Stimulated activated CD8-positive, alpha-beta memory T cell treated with anti-CD3 and anti-CD28 coated beads, Interleukin-7, amount 100 ng/mL, for 4 hours (primary cell): ENCODE measurements at regions not wholly inside any gene's neighbourhood (a gene's known extent, or its start where the extent isn't known, plus 50 kb on each side); places are given as distances from the start of the nearest gene placed in this dataset.

Experiments
- DNase-seq, 2 donors: peaks; one replicate each; pipeline ENCODE4 v3.0.0-alpha.2; 2020; ENCODE audit warnings: low read depth in 2 of 2

- no peak for DNase-seq
Measured at GRCh38 chr11:129292092-129292491, 83.6 kb upstream of the BARX2 start.

DNA sequence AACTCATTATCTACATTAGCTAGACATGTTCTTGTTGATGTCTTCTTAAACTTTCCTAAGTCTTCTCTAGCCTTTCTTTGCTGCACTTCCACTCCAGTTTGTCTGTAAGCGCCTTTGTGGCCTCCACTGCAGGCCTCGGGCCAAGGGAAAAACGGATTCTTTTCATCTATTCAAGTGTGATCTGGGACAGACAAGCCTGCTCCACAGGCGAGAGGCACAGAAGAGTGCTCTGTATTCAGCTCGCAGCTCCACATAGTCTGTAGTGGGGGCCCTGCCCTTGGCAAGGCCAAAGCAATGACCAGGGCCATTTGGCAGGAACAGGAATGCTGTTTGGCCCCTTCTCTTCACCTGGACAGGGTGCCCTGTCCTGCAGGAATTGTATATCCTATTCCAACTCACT lies 84.1 kb upstream of the BARX2 start:
- no peak for DNase-seq

GRCh38 chr11:129290966-129291365 lies 84.7 kb upstream of the BARX2 start:
- no peak for DNase-seq

DNA sequence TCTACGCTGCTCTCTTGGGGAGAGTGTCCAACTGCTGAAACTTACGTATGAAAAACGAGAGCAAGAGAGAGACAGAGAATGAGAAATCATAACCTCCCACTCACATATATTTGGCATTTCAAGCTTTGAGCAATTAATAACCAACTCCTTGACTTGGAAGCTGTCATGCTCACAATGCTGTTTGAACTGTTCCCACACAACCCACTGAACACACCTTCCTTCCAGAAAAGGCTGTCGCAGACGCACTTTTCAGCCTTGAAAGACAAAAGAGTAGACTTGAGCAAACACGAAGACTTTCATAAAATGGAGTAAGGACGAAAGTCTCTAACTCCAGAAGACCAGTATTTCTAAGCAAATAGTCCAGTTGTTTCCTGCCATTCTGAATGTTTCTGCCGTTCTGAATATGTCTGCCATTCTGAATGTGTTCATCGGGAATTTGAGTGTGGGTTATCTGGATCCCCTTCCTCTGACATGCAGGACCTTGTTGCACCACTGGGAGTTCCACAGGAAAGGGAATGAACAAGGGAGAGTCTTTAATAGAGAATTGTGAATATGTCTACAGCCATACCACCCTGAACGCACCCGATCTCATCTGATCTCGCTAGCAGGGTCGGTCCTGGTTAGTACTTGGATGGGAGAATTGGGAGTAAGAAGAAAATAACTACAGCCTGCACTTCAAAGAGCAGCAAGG lies 86.2 kb upstream of the BARX2 start:
- no peak for DNase-seq

- DNase-seq, result no peak
Measured at GRCh38 chr11:129287920-129288319, 87.7 kb upstream of the BARX2 start.

- no peak for DNase-seq
Measured at GRCh38 chr11:129286813-129287212, 88.8 kb upstream of the BARX2 start.

DNA sequence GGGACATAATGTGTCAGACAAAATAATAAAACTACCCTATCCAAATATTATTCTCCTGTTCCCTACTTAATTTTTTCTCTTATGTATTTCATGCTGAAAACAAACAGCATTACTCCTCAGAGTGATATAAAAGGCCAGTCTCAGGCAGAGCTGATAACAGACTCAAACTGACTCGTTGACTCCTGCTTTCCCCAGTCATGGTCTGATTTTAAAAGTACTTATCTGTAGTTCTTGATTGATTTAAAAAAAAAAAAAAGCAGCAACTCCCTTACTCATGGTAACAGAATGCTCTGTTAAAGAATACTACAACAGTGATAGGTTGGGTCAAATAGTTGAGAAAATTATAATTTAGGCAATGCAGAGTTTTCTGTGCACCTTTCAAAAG lies 90.3 kb upstream of the BARX2 start:
- no peak for DNase-seq

DNA sequence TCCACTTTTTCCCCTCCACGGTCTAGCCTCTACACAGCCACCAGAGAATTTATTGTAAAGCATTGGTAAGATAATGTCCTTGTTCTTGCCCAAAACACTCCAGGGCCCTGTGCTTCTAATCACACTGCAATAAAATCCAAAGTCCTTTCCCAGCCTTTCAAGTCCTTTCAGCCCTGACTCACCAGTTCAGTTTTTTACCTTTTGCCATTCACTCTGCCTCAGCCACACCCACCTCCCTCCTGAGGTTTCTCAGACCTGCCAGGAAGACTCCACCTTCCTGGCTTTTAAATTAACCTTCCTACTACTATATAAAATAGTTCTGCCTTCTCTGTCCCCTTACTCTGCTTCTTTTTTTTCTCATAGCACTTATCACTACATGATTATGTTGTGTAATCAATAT lies 91.0 kb upstream of the ARHGAP32 start:
- DNase-seq, result no peak

- no peak for DNase-seq
Measured at GRCh38 chr11:129282634-129283033, 90.5 kb upstream of the ARHGAP32 start.

GRCh38 chr11:129281471-129282415 lies 89.6 kb upstream of the ARHGAP32 start:
- no peak for DNase-seq

GRCh38 chr11:129280027-129280811 lies 88.1 kb upstream of the ARHGAP32 start:
- no peak for DNase-seq

- DNase-seq, result peak; percentile 20 to 71
Measured at GRCh38 chr11:129279326-129280026, 87.4 kb upstream of the ARHGAP32 start.

- DNase-seq, result peak in 1 of 2 donors; percentile 7
Measured at GRCh38 chr11:129278586-129279319, 86.6 kb upstream of the ARHGAP32 start.

- no peak for DNase-seq
Measured at GRCh38 chr11:129277198-129277843, 85.2 kb upstream of the ARHGAP32 start.

DNA sequence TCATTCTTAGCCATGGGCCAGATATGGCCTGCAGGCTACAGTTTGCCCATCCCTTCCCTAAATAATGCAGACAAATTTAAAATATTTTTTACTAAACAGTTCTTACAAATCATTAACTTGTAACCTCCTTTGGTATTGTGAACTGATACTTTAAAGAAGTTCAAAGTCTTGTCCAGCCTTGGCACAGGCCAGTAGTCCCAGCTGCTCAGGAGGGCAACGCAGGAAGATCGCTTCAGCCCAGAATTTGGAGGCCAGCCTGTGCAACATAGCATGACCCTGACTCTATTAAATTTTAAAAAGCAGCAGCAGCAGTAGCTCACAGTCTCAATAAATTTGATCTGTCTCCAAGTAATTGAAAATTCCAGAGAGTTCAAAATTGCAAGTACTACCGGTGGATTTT lies 83.7 kb upstream of the ARHGAP32 start:
- DNase-seq, result no peak

DNA sequence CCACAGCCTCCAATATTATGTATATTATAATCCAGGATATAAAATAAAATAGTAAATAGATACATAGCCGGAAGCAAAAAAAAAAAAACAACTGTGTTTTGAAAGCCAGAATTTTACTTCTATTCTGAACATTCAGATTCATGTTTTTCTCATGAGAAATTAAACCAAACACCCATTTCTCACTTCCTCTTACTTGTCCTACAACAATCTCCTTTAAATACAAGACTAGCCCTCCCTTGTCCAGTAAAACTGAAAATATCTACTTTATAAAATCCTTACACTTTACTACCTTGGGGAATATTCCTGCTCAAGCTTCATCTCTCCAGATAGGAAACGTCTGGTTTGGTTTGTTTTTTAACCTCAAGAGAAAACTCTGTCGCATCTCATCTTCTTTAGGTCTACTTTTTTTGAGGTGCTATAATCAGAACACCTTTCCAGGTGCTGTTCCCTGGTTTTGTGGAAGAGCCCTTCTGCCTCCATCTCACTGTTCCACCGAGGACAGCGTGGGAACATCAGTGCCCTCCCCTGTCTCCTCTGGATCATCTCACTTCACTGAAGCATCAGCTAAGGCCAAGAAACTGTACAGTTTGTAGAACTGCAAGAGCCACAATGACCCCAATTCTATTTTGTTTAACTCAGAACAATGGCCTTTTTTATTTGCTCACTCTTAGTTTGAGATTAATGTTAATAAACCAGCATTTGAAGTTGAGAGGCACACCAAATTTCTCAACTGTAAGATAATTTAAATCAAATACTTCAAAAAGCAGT lies 82.0 kb upstream of the ARHGAP32 start:
- no peak for DNase-seq

DNA sequence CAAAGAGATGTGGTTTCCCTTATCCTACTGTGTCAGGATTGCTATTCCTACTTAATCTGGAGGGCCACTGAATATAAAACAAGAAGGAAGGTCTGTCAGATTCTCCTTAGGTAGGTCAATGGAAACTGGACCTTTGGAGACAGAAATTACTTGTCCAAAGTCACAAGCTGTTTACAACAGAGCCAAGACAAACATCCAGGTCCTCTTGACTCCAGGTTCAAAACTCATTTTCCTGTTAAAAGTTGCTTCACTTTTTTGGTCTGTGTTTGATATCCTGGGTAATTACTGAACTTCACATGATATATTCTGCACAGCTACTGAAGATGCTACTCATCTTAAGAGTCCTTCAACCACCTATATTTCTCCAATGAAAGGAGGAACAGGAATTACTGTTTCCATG lies 81.2 kb upstream of the ARHGAP32 start:
- DNase-seq, result no peak

DNA sequence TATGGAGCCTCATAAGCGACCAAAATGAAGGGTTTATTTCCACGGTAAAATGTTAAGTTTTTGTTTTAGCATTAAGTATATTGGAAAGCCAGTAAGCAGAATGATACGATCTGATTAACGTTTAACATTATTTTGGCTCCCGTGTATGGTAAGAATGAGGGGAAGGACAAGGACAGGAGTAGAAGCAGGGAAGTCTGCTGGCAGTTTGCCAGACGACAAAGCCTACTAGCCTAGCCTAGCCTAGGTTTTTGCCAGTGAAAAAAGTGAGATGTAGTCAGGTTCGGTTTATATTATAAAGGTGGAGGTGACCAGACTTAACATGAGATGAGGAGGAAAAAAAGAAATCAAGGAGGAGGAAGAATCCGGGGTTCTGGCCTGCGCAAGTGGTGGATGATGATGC lies 78.9 kb upstream of the ARHGAP32 start:
- DNase-seq, result no peak

DNA sequence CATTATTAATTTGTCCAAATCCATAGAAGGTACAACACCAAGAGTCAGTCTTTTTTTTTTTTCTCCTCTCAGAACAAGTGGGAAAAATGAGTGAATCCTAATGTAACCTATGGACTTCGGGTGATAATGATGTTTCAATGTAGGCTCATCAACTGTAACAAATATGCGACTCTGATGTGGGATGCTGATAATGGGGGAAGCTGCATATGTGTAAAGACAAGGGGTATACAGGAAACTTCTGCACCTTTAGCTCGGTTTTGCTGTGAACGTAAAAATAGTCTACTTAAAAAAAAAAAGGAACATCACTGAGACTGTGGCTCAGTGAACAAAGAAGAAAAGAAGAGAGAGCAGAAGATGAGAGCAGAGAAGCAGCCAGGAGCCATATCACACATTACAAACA lies 78.3 kb upstream of the ARHGAP32 start:
- DNase-seq, result no peak

GRCh38 chr11:129268371-129268770 lies 76.2 kb upstream of the ARHGAP32 start:
- no peak for DNase-seq
